Astrocyte of the cerebellum (primary cell): ENCODE measurements at regions not wholly inside any gene's neighbourhood (a gene's known extent, or its start where the extent isn't known, plus 50 kb on each side); places are given as distances from the start of the nearest gene placed in this dataset.

Experiments used
- DNase-seq: peaks from one replicate; pipeline ENCODE4 v3.0.0-alpha.2; 2011; ENCODE audit warnings: low read depth
- H3K4me3 ChIP-seq: 2 replicates; pipeline ENCODE4 v1.5.1; 2011; ENCODE audit warnings: mild to moderate bottlenecking, low read depth, low read length, moderate library complexity
- CTCF ChIP-seq: IDR thresholded peaks from 2 replicates; pipeline ENCODE4 v1.5.1; 2012; ENCODE audit warnings: low read length, low read depth, moderate library complexity, mild to moderate bottlenecking; ENCODE audit errors: missing control alignments
- in situ Hi-C: cut with HindIII; loops from 2 replicates; pipeline ENCODE4 v1.10.0; 2017; ENCODE audit warnings: low sequenced_read_pairs

- no peak for TF ChIP-seq CTCF
- no peak overlapping the region for H3K4me3 ChIP-seq
- in situ Hi-C loops = no loop called here
- DNase-seq = no peak
These were observed 155.8 kb upstream of the ZFP42 start for GRCh38 chr4:187839765-187840164.

DNA sequence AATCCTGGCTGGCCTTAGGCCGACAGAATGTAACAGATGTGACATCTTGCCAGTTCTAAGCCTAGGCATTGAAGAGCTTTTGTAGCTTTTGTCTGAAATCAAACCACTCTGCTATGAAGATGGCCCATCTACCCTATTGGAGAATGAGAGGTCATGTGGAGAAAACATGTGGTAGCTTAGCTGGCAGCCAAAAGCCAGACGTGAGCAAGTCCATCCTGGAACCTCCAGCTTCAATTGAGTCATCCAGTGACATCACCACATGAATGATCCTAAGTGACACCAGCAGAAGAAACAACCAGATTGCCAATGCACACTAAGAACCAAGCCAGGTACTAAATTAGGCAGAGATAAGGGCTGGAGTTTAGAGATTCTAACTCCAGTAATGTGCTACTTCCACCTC is 154.8 kb upstream of the ZFP42 start:
- no peak for TF ChIP-seq CTCF

GRCh38 chr4:187849556-187850225 is 145.9 kb upstream of the ZFP42 start:
- H3K4me3 ChIP-seq = no peak overlapping the region
- no peak for TF ChIP-seq CTCF
- in situ Hi-C loops = no loop called here

More for the DNA sequence above, 154.8 kb upstream of the ZFP42 start:
- no peak for DNase-seq
- H3K4me3 ChIP-seq = no peak overlapping the region
- in situ Hi-C loops = no loop called here

GRCh38 chr4:187865914-187866313 is 129.7 kb upstream of the ZFP42 start:
- in situ Hi-C loops = no loop called here
- no peak overlapping the region for H3K4me3 ChIP-seq
- no peak for DNase-seq
- no peak for TF ChIP-seq CTCF

More at GRCh38 chr4:187849556-187850225, 145.9 kb upstream of the ZFP42 start:
- DNase-seq = no peak

GRCh38 chr4:187883049-187883448 is 112.5 kb upstream of the ZFP42 start:
- TF ChIP-seq CTCF = no peak
- no peak for DNase-seq
- in situ Hi-C loops = no loop called here

GRCh38 chr4:187883836-187884475 is 111.6 kb upstream of the ZFP42 start:
- H3K4me3 ChIP-seq = no peak overlapping the region
- in situ Hi-C loops = no loop called here
- TF ChIP-seq CTCF = no peak
- DNase-seq = no peak

More at GRCh38 chr4:187883049-187883448, 112.5 kb upstream of the ZFP42 start:
- H3K4me3 ChIP-seq = no peak overlapping the region
